Urothelium cell line (cell line): ENCODE measurements at regions not wholly inside any gene's neighbourhood (a gene's known extent, or its start where the extent isn't known, plus 50 kb on each side); places are given as distances from the start of the nearest gene placed in this dataset.
"Not testable (repeated sequence)": the region's sequence is repeated elsewhere in the genome, so short reads cannot be mapped to it uniquely, and the experiment has no call there.

ENCODE experiments used
- DNase-seq: peaks from one replicate; pipeline ENCODE4 v3.0.0; 2011; ENCODE audit warnings: low spot score, mixed read lengths
- FAIRE-seq: peaks from 2 replicates; lab custom pipeline; 2011; peaks lifted over from hg19 to GRCh38; lab: Jason Lieb, UNC

- DNase-seq (no peak), FAIRE-seq (no peak)
Measured at GRCh38 chr15:96160800-96161199, 169.7 kb upstream of the NR2F2 start.

DNA sequence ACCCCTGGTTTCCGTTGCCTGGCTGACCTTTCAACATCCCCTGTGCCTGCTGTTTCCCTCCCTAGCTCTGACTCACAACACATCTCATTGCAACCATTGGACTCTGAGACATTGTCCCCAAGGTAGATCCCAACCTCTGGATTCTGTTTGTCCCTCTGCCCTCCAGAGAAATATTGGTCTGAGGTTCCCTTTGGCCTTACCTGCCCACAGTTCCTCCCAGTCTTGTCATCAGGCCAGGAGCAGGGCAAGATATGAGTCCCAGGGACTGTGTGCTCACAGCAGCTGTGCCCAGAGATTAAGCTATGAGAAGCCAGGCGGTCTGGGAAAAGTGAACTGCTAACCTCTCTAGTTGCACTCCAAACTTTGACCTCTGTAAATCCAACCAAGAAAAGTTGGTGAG lies 168.2 kb upstream of the NR2F2 start:
- FAIRE-seq (no peak), DNase-seq (no peak)

DNA sequence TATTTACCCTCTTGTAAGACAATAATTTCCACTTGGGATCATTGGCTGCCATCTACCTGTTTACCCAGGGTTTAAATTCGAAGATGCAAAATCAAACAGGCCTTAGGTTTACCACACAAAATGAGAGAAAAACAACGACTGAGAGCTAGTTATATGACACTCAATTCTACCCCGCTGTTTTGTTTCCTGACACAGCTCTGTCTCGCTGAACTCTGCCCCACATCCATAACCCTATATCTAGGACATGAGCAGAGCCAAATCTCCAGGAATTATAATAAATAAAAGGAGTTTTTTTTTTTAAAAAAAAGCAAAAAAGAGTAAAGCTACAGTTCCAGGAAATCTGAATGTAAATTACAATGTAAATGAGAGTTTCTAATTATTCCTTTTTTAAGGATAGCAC lies 165.4 kb upstream of the NR2F2 start:
- FAIRE-seq = no peak
- no peak for DNase-seq

GRCh38 chr15:96165775-96166174 lies 164.7 kb upstream of the NR2F2 start:
- FAIRE-seq = no peak
- DNase-seq = no peak

- FAIRE-seq = no peak
- DNase-seq = no peak
Measured at GRCh38 chr15:96166223-96167200, 164.0 kb upstream of the NR2F2 start.

- not testable (repeated sequence) for FAIRE-seq, DNase-seq
Measured at GRCh38 chr15:96170616-96170978, 159.9 kb upstream of the NR2F2 start.

DNA sequence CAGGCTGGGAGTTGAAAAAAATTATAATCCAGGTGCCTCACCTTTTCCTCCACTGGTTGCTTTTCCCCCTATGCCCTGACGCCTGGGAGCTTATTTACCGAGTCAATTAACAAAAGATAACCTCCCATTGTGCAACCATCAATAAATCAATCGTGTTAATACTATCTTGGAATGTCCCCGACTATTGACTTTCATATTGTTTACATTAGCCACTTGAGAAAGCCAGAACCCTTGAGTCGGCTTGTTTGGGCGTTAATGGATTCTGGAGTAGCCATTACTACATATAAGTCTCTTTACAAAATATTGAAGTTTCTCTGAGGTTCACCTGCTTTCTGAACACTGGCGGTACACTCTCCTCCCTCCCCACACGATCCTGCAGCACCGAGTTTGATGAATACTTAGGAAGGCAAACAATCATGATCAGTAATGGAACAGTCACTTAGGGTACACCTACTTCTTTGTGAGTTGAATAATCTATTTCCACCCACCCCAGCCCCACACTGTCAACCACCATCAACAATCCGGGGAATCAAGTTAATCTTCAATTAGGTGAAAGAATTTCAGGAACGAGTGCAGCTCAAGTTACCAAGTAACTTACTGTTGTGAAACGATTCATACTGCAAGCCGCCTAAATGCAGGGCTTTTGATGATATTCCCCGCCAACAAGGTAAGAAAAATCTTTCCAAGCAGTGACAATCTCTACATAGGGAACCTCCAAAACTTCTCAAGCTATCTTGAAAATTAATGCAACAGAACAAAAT lies 159.3 kb upstream of the NR2F2 start:
- FAIRE-seq = no peak
- DNase-seq = no peak

DNA sequence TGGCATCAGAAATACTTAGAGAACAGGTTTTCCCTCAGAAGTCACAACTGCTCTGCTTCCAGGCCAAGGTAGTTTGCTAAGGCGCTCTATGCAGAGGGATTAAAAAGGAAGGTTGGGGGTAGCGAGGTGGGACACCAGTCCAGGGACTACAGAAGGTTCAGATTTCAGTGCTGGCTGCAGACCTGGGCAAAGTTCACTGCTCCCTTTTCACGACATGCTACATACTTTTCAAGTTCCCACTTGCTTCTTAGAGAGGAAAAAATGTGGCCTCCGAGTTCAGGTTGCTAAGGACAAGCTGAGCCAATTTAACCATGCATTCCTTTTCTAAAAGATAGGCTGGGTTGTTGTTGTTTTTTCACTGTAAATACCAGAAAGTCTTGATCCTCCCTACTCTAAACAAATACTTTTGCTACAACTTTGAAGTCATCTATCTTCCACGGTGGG lies 158.6 kb upstream of the NR2F2 start:
- no peak for FAIRE-seq
- no peak for DNase-seq

- FAIRE-seq (no peak), DNase-seq (no peak)
Measured at GRCh38 chr15:96172417-96172816, 158.1 kb upstream of the NR2F2 start.

- no peak for DNase-seq
Measured at GRCh38 chr15:96176831-96177230, 153.7 kb upstream of the NR2F2 start.

GRCh38 chr15:96177279-96177678 lies 153.2 kb upstream of the NR2F2 start:
- no peak for FAIRE-seq
- no peak for DNase-seq

More at GRCh38 chr15:96176831-96177230, 153.7 kb upstream of the NR2F2 start:
- FAIRE-seq = no peak

DNA sequence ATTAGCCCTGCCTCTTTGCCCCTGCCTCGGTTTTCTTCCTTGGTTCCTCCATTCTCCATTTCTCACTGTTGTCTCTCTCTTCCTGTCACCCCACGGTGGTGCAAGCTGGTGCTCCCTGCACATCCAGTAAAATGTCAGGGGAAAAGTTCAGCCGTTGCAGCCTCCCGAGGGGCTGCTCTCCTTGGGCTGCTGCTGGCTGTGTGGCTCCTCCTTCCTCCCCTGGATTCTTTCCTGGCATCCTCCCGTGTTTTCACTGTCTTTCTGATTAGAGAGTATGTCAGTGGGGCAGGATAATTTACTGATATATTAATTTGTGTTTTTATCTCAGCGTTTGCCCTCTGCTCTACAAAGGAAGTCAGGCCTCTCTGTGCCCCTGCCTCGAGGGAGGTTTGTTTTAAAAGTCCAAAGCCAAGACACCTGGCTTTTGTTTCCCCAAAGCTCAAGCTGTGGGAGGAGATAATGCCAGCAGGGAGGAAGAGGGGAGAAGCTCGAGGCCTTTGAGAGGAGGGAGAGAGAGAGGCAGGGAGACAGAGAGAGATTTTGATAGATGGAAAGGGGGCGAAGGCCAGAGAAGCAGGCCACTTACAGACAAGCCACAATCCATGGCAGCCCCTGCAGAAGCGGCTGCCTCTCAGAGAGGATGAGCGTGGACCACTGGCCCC lies 150.3 kb upstream of the NR2F2 start:
- FAIRE-seq (no peak), DNase-seq (no peak)

GRCh38 chr15:96181217-96181616 lies 149.3 kb upstream of the NR2F2 start:
- FAIRE-seq = no peak
- no peak for DNase-seq

GRCh38 chr15:96181873-96182301 lies 148.6 kb upstream of the NR2F2 start:
- DNase-seq (no peak), FAIRE-seq (no peak)

DNA sequence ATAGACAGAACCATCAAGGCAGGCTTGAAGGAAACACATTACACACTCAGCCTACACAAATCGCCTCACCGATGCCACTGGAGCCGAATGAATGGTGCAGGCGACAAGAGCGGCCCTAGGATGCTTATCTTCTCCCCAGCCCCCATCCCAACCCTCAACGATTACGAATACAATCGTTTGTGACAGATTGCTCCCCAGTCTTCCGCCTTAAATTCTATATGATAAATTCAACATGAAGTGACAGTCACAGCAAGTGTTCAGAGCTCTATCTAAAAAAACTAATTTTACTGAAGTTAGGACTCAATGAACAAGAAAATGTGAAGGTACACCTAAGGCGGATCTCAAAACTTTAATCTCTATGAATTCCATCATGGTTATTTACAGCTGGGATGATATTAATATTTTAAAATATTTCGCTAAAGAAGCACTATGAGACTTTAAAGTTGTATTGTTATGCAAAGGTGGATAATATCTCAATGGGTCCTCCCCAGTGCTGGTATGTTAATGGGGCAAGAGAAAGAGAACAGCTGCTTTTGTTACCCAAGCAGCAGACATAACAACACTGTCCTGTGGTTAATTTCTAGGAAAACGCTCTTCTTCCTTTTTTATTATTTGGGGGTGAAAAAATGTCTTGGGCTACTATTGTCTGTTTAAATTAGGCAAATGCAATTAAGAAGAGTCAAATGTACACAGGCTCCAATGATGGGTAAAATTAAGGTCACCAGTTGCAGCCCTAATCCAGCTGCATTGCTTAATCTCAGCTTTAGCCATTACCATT lies 147.6 kb upstream of the NR2F2 start:
- DNase-seq (no peak), FAIRE-seq (no peak)

DNA sequence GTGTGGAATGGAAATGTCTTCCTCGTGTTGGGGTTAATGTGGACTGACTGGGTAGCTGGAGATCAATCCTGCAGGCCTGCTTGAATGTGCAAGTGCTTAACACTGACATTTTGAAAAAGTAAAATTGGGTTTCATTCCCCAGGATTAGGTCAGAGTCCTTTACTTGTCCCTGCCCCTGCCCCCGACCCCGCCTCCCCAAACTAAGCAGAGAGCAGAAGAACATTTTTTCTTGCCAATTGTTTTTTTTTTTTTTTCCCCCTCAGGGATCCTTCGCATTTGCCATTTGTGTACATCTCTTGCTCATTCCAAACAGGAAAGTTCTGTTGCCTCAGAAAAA lies 147.0 kb upstream of the NR2F2 start:
- no peak for FAIRE-seq
- no peak for DNase-seq

GRCh38 chr15:96183867-96184266 lies 146.6 kb upstream of the NR2F2 start:
- DNase-seq (no peak), FAIRE-seq (no peak)

- FAIRE-seq = no peak
- no peak for DNase-seq
Measured at GRCh38 chr15:96184297-96184696, 146.2 kb upstream of the NR2F2 start.

DNA sequence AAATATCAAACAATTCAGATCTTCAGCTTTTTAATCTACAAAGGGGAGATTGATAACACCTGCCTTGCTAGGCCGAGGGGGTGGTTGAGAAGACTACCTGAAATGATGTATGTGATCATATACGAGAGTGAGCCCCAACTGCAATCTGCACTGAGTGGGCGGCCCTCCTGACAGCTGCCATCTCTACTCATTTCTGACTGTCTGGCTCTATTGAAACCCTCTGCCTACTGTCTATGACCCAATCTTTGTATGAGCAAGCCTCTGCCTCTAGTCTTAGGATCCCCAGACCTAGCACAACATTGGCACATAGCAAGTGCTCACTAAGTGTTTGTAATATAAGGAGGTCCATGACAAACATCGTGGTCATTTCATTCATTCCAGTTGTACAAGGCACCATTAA lies 144.4 kb upstream of the NR2F2 start:
- DNase-seq (no peak), FAIRE-seq (no peak)
